ENCODE measurements at regions not wholly inside any gene's neighbourhood (a gene's known extent, or its start where the extent isn't known, plus 50 kb on each side); places are given as distances from the start of the nearest gene placed in this dataset.
A peak's percentile ranks its signal among the peaks of the same experiment; 100 is the strongest.

GRCh38 chr6:74762841-74763240, 443.0 kb downstream of the COL12A1 start:
- DNase-seq, result no peak

- DNase-seq, result no peak
Observed at GRCh38 chr6:74757813-74758212, 448.0 kb downstream of the COL12A1 start.

- DNase-seq, result no peak
Observed at GRCh38 chr6:74756923-74757322, 448.9 kb downstream of the COL12A1 start.

GRCh38 chr6:74755778-74756177, 450.1 kb downstream of the COL12A1 start:
- DNase-seq, result no peak

- DNase-seq, result no peak
Observed at GRCh38 chr6:74755196-74755595, 450.7 kb downstream of the COL12A1 start.

GRCh38 chr6:74753883-74754600, 451.8 kb downstream of the COL12A1 start:
- DNase-seq, result no peak

GRCh38 chr6:74752303-74752702, 453.6 kb downstream of the COL12A1 start:
- DNase-seq, result no peak

- DNase-seq, result no peak
Observed at GRCh38 chr6:74750826-74751225, 455.0 kb downstream of the COL12A1 start.

GRCh38 chr6:74749211-74750147, 456.4 kb downstream of the COL12A1 start:
- DNase-seq, result no peak

GRCh38 chr6:74745670-74746069, 460.2 kb downstream of the COL12A1 start:
- no peak for DNase-seq

GRCh38 chr6:74742793-74743508, 462.9 kb downstream of the COL12A1 start:
- DNase-seq, result no peak

GRCh38 chr6:74741646-74742045, 464.2 kb downstream of the COL12A1 start:
- DNase-seq, result peak; percentile 45

- DNase-seq, result peak; percentile 33
Observed at GRCh38 chr6:74735304-74735703, 470.5 kb downstream of the COL12A1 start.

GRCh38 chr6:74734901-74735300, 471.0 kb downstream of the COL12A1 start:
- no peak for DNase-seq

- DNase-seq, result no peak
Observed at GRCh38 chr6:74733830-74734620, 471.8 kb downstream of the COL12A1 start.

- no peak for DNase-seq
Observed at GRCh38 chr6:74731931-74732330, 473.9 kb downstream of the COL12A1 start.

GRCh38 chr6:74731204-74731603, 474.6 kb downstream of the COL12A1 start:
- DNase-seq, result no peak

GRCh38 chr6:74720923-74721322, 484.9 kb downstream of the COL12A1 start:
- DNase-seq, result no peak

GRCh38 chr6:74717591-74717990, 488.3 kb downstream of the COL12A1 start:
- no peak for DNase-seq

GRCh38 chr6:74715355-74716085, 490.3 kb downstream of the COL12A1 start:
- DNase-seq, result no peak

- DNase-seq, result no peak
Observed at GRCh38 chr6:74713941-74714340, 491.9 kb downstream of the COL12A1 start.

GRCh38 chr6:74705451-74705850, 500.4 kb downstream of the COL12A1 start:
- no peak for DNase-seq
